RWPE2 (cell line): ENCODE measurements at regions not wholly inside any gene's neighbourhood (a gene's known extent, or its start where the extent isn't known, plus 50 kb on each side); places are given as distances from the start of the nearest gene placed in this dataset.
"Not testable (repeated sequence)": the region's sequence is repeated elsewhere in the genome, so short reads cannot be mapped to it uniquely, and the experiment has no call there.

Experiments
- ATAC-seq: fragments of 200-7000 bp; cut with Tn5 transposase; 3 replicates; pipeline ENCODE4 v1.9.1; 2021; ENCODE audit warnings: low read depth
- DNase-seq: peaks from one replicate; pipeline ENCODE4 v3.0.0-alpha.2; 2020; ENCODE audit warnings: low spot score
- H3K27ac ChIP-seq: fragments of 450-650 bp; 2 replicates; pipeline ENCODE4 v1.5.1; 2017; ENCODE audit warnings: mild to moderate bottlenecking; ENCODE audit not compliant: poor library complexity, severe bottlenecking
- H3K27me3 ChIP-seq: fragments of 250-450 bp; sonication (Bioruptor Pico); 2 replicates; pipeline ENCODE4 v1.5.1; 2021; ENCODE audit warnings: mild to moderate bottlenecking, moderate library complexity; ENCODE audit not compliant: insufficient read depth, poor library complexity, severe bottlenecking
- H3K36me3 ChIP-seq: fragments of 250-450 bp; sonication (Bioruptor Pico); 2 replicates; pipeline ENCODE4 v1.5.1; 2020; ENCODE audit warnings: low read depth, mild to moderate bottlenecking, moderate library complexity
- H3K4me1 ChIP-seq: fragments of 250-450 bp; sonication (Bioruptor Pico); 2 replicates; pipeline ENCODE4 v1.5.1; 2021; ENCODE audit warnings: mild to moderate bottlenecking, moderate library complexity; ENCODE audit not compliant: insufficient read depth, poor library complexity, severe bottlenecking
- H3K4me3 ChIP-seq: fragments of 250-450 bp; sonication (Bioruptor Pico); 2 replicates; pipeline ENCODE4 v1.5.1; 2021; ENCODE audit warnings: mild to moderate bottlenecking, moderate library complexity; ENCODE audit not compliant: severe bottlenecking
- H3K9me3 ChIP-seq: fragments of 250-450 bp; sonication (Bioruptor Pico); 2 replicates; pipeline ENCODE4 v1.5.1; 2021; ENCODE audit warnings: mild to moderate bottlenecking, moderate library complexity; ENCODE audit not compliant: severe bottlenecking
- TF ChIP-seq, protein P1 (sequence below): fragments of 450-650 bp; IDR thresholded peaks from one replicate; pipeline ENCODE4 v1.5.1; 2017; ENCODE audit warnings: mild to moderate bottlenecking, moderate library complexity; ENCODE audit not compliant: poor library complexity, severe bottlenecking

DNA sequence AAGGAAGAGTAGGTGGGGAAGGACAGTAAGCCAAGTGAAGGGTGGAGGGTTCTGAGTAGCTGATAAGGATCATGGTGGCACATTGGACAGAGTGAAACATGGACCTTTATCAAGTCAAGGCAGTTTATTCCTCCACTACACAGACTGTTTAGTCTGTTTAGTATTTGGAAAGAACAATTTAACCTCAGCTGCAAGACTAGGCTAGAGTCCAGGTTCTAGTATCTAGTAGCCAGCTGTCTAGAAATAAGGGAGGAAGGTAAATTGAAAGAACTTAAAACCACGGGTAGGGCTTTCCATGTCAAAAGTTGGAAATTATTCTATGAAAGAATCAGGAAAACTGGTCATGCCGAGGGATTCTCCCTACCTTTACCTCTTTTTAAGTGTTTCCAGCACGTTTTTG is 140.1 kb upstream of the MED14 start:
- ATAC-seq (no peak), DNase-seq (no peak)
- Histone ChIP-seq H3K4me3 (no peak overlapping the region), H3K36me3 (no peaks in the 10 kb centered on the region), H3K9me3 (no peaks in the 10 kb centered on the region), H3K4me1 (no peaks in the 10 kb centered on the region), H3K27ac (no peak overlapping the region), H3K27me3 (no peaks in the 10 kb centered on the region)
- TF ChIP-seq, protein P1, sequence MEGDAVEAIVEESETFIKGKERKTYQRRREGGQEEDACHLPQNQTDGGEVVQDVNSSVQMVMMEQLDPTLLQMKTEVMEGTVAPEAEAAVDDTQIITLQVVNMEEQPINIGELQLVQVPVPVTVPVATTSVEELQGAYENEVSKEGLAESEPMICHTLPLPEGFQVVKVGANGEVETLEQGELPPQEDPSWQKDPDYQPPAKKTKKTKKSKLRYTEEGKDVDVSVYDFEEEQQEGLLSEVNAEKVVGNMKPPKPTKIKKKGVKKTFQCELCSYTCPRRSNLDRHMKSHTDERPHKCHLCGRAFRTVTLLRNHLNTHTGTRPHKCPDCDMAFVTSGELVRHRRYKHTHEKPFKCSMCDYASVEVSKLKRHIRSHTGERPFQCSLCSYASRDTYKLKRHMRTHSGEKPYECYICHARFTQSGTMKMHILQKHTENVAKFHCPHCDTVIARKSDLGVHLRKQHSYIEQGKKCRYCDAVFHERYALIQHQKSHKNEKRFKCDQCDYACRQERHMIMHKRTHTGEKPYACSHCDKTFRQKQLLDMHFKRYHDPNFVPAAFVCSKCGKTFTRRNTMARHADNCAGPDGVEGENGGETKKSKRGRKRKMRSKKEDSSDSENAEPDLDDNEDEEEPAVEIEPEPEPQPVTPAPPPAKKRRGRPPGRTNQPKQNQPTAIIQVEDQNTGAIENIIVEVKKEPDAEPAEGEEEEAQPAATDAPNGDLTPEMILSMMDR, result no peak

DNA sequence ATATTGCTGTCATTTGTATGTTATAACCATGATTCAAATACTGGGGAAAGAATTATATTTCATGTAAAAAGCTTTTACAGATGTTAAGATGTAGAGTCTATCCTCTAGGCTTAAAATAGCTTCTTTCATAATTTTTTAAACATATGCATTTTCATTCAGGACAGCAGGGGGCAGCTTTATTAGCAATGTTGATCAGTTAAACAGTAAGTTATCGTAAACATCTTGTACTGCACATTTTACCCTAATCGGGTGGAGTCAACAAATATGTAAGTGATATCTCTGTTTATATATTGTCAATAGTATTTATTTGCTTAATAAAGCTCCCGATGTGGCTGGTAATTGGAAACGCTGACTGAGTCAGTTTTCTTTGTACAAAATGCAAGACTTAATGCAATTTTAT is 142.5 kb upstream of the MED14 start:
- H3K4me1 ChIP-seq, result no peaks in the 10 kb centered on the region
- no peaks in the 10 kb centered on the region for H3K27me3 ChIP-seq
- ATAC-seq (no peak), DNase-seq (no peak)
- no peak overlapping the region for H3K27ac ChIP-seq
- H3K36me3 ChIP-seq, result no peaks in the 10 kb centered on the region
- H3K4me3 ChIP-seq, result no peak overlapping the region
- H3K9me3 ChIP-seq, result no peaks in the 10 kb centered on the region
- TF ChIP-seq, protein P1, result peak; percentile 62

DNA sequence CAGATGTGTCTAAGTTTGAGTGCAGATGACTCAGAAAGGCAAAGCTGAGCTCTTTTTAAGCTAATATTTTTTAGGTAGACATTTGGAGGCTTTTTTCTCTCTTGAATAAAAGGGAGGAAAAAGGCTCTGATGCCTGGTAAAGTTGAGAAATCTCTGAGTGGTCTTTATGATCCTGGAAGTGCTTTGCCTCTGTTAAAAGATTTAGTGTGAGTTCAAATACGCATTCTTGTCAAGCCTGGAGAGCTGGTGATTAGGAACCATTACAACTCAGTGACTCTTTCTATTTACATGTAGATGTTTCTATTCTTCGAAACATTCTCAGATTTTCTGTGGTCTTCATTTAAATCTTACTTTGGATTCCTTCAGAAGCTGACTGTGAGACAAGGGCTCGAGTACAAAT is 143.4 kb upstream of the MED14 start:
- ATAC-seq (no peak), DNase-seq (no peak)
- Histone ChIP-seq H3K4me3 (no peak overlapping the region), H3K27me3 (no peaks in the 10 kb centered on the region), H3K27ac (no peak overlapping the region), H3K4me1 (no peaks in the 10 kb centered on the region), H3K9me3 (no peaks in the 10 kb centered on the region), H3K36me3 (no peaks in the 10 kb centered on the region)
- TF ChIP-seq, protein P1, result no peak

- not testable (repeated sequence) for ATAC-seq, H3K4me1 ChIP-seq, DNase-seq, H3K9me3 ChIP-seq, H3K27me3 ChIP-seq, H3K27ac ChIP-seq, H3K36me3 ChIP-seq, H3K4me3 ChIP-seq
Measured at GRCh38 chrX:40879172-40879571, 143.8 kb upstream of the MED14 start.

DNA sequence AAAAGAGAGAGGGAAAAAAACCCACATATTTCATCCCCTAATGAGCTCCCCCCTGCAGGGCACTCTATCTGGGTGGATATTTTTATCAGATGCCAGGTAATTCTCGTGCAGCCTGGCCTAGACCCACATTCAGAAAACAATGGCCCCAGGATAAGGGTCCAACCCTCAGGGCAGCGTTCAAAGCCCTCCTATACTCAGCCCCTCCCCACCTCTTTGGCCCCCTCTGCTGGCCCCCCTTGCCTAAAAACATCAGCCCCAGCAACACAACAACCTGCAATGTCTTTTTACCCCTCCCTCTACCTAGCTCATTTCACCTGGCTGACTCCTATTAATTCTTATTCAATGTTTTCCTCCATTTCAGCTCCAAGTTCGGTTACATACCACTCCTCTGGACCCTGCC is 145.4 kb upstream of the MED14 start:
- no peak overlapping the region for H3K4me3 ChIP-seq
- no peak for DNase-seq
- no peaks in the 10 kb centered on the region for H3K4me1 ChIP-seq
- H3K36me3 ChIP-seq, result no peaks in the 10 kb centered on the region
- H3K9me3 ChIP-seq, result no peaks in the 10 kb centered on the region
- ATAC-seq, result no peak
- TF ChIP-seq, protein P1, result no peak
- H3K27ac ChIP-seq, result no peak overlapping the region
- H3K27me3 ChIP-seq, result no peaks in the 10 kb centered on the region
